HFF-Myc (cell line): ENCODE measurements at regions not wholly inside any gene's neighbourhood (a gene's known extent, or its start where the extent isn't known, plus 50 kb on each side); places are given as distances from the start of the nearest gene placed in this dataset.

Source experiments
- DNase-seq: peaks from one replicate; pipeline ENCODE4 v3.0.0-alpha.2; 2011; ENCODE audit warnings: low read depth; ENCODE audit errors: extremely low read depth
- H3K4me3 ChIP-seq: replicated peaks from 2 replicates; pipeline ENCODE4 v1.5.1; 2011; ENCODE audit warnings: low read depth, mild to moderate bottlenecking, control low read depth, low read length
- TF ChIP-seq, protein P1 (sequence below): IDR thresholded peaks from 2 replicates; pipeline ENCODE4 v1.5.1; 2012; ENCODE audit warnings: mild to moderate bottlenecking, low read depth, low read length, control low read depth; ENCODE audit errors: missing control alignments

DNA sequence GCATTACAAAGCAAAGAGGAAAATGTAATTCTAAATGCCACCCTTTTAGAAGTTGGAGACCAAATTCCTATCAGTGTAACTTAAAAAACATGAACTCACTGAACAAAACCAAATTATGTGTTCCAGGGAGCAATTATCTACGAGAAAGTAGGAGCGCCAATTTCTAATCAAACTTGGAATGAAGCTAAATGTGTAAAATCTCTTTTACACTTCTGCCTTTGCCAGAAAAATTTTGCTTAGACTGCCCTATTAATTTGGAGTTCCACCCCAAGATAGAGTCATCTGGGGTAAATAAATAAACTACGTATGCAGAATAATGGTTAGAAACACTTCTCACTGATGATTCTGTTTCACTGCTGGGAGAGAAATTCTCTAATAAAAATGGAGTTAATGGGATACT, 825.6 kb downstream of the MTRR start:
- no peak overlapping the region for H3K4me3 ChIP-seq
- no peak for DNase-seq

DNA sequence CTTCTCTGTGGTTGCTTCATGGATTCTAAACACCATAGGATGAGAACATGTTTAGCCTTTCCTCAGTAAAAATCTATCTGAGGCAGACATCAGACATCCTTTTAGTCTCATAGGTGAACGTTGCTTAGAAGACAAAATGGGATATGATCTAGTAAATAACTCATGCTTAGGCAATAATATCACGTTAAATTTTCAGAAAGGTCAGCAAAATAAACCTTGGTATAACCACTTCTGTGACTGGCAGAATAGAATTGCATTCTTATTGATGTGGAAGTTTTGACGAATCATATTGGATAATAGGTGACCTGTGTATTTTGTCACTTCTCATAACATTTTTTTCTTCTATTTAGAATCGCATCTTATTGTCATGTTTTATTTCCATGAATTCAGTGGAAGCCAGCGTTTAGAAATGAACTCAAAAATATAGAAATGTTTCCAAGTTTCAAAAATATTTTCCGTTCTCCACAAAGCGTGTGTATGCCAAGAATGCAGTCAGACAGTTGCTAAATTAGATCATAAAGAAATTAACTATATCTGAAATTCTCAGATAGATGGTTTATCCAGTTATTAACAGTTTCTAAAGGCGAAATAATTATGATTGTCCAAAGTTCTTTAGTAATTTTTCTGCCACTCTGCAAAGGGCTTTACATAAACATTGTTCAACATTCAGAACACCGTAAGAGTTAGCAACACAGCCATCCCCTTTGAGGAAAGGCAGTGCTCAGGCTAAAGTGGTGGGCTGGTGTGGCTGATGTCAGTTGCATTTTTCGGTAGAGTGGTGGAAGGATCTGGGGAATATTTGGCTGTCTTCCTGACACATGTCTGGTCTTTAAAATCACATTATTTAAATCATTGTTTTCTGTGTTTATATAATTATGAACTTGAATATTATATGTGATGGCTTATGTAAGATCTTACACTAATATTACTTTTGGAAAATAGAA, 827.2 kb downstream of the MTRR start:
- no peak overlapping the region for H3K4me3 ChIP-seq
- TF ChIP-seq, protein P1, sequence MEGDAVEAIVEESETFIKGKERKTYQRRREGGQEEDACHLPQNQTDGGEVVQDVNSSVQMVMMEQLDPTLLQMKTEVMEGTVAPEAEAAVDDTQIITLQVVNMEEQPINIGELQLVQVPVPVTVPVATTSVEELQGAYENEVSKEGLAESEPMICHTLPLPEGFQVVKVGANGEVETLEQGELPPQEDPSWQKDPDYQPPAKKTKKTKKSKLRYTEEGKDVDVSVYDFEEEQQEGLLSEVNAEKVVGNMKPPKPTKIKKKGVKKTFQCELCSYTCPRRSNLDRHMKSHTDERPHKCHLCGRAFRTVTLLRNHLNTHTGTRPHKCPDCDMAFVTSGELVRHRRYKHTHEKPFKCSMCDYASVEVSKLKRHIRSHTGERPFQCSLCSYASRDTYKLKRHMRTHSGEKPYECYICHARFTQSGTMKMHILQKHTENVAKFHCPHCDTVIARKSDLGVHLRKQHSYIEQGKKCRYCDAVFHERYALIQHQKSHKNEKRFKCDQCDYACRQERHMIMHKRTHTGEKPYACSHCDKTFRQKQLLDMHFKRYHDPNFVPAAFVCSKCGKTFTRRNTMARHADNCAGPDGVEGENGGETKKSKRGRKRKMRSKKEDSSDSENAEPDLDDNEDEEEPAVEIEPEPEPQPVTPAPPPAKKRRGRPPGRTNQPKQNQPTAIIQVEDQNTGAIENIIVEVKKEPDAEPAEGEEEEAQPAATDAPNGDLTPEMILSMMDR: no peak
- DNase-seq: no peak

More for the DNA sequence above, 825.6 kb downstream of the MTRR start:
- TF ChIP-seq, protein P1: no peak

DNA sequence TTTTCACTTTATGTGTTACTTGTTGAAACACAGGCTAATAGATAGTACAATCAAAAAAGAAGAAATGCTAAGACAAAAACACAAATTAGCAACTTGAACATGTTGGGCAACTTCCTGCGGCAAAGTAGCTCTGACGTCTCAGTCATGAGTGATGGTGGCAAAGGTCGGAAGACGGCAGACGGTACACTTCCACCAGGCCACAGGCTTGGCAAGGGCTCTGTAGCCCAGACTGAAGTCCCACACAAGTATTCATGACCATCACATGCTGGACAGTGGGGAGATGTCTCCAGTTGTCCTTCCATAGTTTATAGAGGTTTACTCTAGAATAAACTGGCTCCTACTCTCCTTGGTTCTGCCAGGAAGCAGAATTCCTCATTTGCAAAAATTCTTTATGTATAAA, 831.3 kb downstream of the MTRR start:
- DNase-seq: no peak
- TF ChIP-seq, protein P1: no peak
- H3K4me3 ChIP-seq: no peak overlapping the region

DNA sequence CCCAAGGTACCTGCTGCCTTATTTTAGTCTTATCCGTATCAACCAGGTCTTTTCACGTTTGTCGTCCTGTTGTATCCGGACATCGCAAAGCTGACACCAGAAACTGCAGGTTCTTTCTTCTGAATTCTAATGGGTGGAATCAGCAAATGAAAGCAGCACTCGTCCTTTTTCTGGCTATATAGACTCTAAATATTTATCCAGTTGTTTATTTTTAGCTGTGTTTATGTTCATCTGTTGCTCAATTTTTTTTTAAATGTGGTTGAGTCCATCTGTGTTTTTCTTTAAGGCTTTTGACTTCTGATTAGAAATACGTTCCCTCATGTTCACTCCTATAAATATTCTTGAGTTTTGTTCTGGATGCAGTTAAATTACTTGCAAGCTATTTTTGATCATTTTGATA, 831.7 kb downstream of the MTRR start:
- no peak for DNase-seq
- no peak overlapping the region for H3K4me3 ChIP-seq
- TF ChIP-seq, protein P1: no peak

DNA sequence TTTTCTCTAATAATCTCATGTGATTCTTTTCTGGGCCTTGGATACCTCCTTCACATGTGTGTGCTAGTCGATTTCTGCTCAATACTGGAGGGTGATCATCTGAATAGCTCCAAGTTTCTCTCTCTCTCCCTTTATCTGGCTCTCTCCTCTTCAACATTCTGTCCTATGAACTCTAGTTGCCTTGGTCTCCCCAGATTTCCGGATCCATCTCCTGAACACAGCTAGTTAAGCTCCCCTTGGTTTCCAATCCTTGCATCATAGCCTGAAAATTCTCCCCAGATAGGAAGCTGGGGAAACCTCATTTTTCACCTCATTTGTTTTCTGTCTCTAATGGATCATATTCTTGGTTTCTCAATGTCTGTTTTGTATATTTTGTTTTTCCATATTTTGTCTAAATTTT, 832.3 kb downstream of the MTRR start:
- H3K4me3 ChIP-seq: no peak overlapping the region
- TF ChIP-seq, protein P1: no peak
- DNase-seq: no peak

DNA sequence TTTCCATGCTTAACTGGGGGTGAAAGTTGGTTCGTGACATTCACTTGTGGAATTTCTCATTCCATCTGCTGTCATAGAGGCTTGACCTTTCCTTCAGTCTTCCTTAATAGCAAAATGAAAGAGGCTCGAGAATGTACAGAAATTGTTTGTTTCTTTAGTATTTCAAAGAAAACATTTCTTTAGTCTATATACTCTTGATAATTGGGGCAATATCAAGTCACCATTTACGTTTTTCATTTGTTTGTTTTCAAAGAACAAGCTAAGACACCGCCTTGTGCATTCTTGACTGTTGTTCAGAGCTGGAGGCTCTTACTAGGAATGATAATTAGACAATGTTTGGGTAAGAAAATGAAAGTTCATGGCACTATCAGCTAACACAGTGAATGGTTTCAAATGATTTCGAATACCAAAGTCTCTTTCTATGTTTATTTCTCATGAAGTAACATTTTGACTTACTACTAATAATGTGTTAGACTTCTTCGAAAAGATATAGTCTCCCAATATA, 835.4 kb downstream of the SEMA5A start:
- TF ChIP-seq, protein P1: no peak

DNA sequence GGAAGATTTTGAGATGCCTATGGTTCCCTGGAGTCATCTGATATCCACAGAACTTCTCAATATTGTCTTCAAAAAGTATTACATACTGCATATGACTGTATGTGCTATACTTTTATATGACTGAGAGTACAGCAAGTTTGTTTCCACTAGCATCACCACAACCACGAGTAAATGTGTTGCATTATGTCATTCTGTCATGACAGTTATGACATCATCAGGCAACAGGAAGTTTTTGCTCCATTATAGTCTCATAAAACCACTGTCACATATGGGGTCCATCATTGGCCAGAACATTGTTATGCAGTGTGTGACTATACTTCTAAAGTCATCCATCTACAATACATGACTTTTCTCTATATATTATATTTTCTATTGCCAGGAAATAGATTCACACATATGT, 831.7 kb downstream of the SEMA5A start:
- TF ChIP-seq, protein P1: no peak

More for the DNA sequence above, 835.4 kb downstream of the SEMA5A start:
- no peak for DNase-seq
- no peak overlapping the region for H3K4me3 ChIP-seq

More for the DNA sequence above, 831.7 kb downstream of the SEMA5A start:
- DNase-seq: no peak
- no peak overlapping the region for H3K4me3 ChIP-seq
